Panc1 (cell line): ENCODE measurements at regions not wholly inside any gene's neighbourhood (a gene's known extent, or its start where the extent isn't known, plus 50 kb on each side); places are given as distances from the start of the nearest gene placed in this dataset.

Source experiments
- ATAC-seq: fragments of 200-7000 bp; cut with Tn5 transposase; 2 replicates; pipeline ENCODE4 v1.9.1; 2020; ENCODE audit warnings: mild to moderate bottlenecking, moderate library complexity
- BruUV-seq: library from RNA; stranded (reverse); fragments of 400-500 nt; replicated peaks from 2 replicates; lab custom pipeline; 2021; lab: Mats Ljungman, UMichigan
- CTCF ChIA-PET: fragments of 300-600 bp; sonication (Branson Sonifier 250); formaldehyde crosslinking; loops from one replicate; lab custom pipeline; 2022; ENCODE audit warnings: antibody characterized with exemption; lab: Charles Lee
- POLR2A ChIA-PET: fragments of 300-600 bp; sonication (Branson Sonifier 250); formaldehyde crosslinking; loops from one replicate; lab custom pipeline; 2022; ENCODE audit warnings: antibody characterized with exemption; lab: Charles Lee
- DNase-seq: peaks from one replicate; pipeline ENCODE4 v3.0.0-alpha.2; 2010; ENCODE audit warnings: low read depth, low spot score
- H3K27ac ChIP-seq: 2 replicates; pipeline ENCODE4 v1.5.1; 2011; ENCODE audit warnings: mild to moderate bottlenecking, low read length, inconsistent platforms
- H3K27me3 ChIP-seq: fragments of 200-500 bp; sonication (Bioruptor generic); 2 replicates; pipeline ENCODE4 v1.6.0; 2014; ENCODE audit warnings: low read length, inconsistent platforms; ENCODE audit not compliant: control insufficient read depth, insufficient read depth
- H3K36me3 ChIP-seq: fragments of 200-500 bp; sonication (Bioruptor generic); 2 replicates; pipeline ENCODE4 v1.5.1; 2014; ENCODE audit warnings: inconsistent platforms, mild to moderate bottlenecking, low read length, moderate library complexity; ENCODE audit not compliant: control insufficient read depth, insufficient read depth
- H3K4me1 ChIP-seq: 2 replicates; pipeline ENCODE4 v1.5.1; 2011; ENCODE audit warnings: inconsistent platforms, mild to moderate bottlenecking, low read length, moderate library complexity; ENCODE audit not compliant: control insufficient read depth, insufficient read depth
- H3K4me3 ChIP-seq, 2 experiments: 2 replicates each; pipeline ENCODE4 v1.5.1; 2011 to 2012; ENCODE audit warnings: low read depth in 2 of 2, low read length in 2 of 2, mild to moderate bottlenecking in 2 of 2, inconsistent platforms in 1 of 2, moderate library complexity in 1 of 2
- H3K9me3 ChIP-seq: fragments of 200-500 bp; sonication (Bioruptor generic); 2 replicates; pipeline ENCODE4 v1.5.1; 2014; ENCODE audit warnings: low read depth, mild to moderate bottlenecking, inconsistent platforms, low read length, moderate library complexity; ENCODE audit not compliant: control insufficient read depth, insufficient read depth
- CTCF ChIP-seq: fragments of 450-650 bp; IDR thresholded peaks from 2 replicates; pipeline ENCODE4 v1.5.1; 2017; ENCODE audit warnings: mild to moderate bottlenecking
- POLR2AphosphoS5 ChIP-seq: IDR thresholded peaks from 2 replicates; pipeline ENCODE4 v1.6.1; 2012; ENCODE audit warnings: mild to moderate bottlenecking, low read depth, low read length, moderate library complexity
- SIN3A ChIP-seq: IDR thresholded peaks from 2 replicates; pipeline ENCODE4 v1.6.1; 2012; ENCODE audit warnings: low read depth, mild to moderate bottlenecking, low read length, moderate library complexity, borderline replicate concordance; ENCODE audit not compliant: insufficient read depth
- TCF7L2 ChIP-seq: IDR thresholded peaks from 2 replicates; pipeline ENCODE4 v1.6.1; 2011; ENCODE audit warnings: mild to moderate bottlenecking, low read depth, low read length, inconsistent platforms
- in situ Hi-C: cut with HindIII; loops from 2 replicates; pipeline ENCODE4 v1.10.0; 2016; ENCODE audit warnings: low sequenced_read_pairs, low pct_unique_long_range_greater_than_20kb
- intact Hi-C: fragments of 100-400 bp; cut with micrococcal nuclease; formaldehyde crosslinking; loops from one replicate; pipeline ENCODE4 v1.10.0; 2022; ENCODE audit not compliant: unreplicated experiment
- TF ChIP-seq, protein P1 (sequence below), 2 experiments: IDR thresholded peaks; 2 replicates each; pipeline ENCODE4 v1.6.1; 2011 to 2012; ENCODE audit warnings: low read depth in 2 of 2, control low read depth in 1 of 2, low read length in 1 of 2, mild to moderate bottlenecking in 1 of 2, moderate library complexity in 1 of 2; ENCODE audit not compliant: insufficient read depth in 1 of 2

DNA sequence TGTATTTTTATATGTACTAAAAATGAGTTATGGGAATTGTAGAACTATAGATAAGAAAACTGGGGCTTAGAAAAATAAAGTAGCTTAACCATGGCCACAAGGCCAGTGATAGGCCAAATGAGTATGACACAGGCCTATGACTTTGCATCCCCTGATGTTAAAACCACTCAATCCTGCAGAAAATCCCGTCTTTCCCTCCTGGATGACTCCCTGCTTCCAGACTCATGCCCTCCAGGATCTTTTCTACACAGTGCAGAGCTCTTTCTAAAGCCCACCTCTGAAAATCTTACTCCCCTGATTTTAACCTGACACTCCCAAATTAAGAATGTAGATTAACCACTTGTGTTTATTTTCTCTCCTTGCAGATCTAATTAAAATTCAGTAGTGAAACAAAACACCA, 489.2 kb upstream of the LRRN3 start:
- in situ Hi-C loops = no loop called here
- TF ChIP-seq, protein P1, sequence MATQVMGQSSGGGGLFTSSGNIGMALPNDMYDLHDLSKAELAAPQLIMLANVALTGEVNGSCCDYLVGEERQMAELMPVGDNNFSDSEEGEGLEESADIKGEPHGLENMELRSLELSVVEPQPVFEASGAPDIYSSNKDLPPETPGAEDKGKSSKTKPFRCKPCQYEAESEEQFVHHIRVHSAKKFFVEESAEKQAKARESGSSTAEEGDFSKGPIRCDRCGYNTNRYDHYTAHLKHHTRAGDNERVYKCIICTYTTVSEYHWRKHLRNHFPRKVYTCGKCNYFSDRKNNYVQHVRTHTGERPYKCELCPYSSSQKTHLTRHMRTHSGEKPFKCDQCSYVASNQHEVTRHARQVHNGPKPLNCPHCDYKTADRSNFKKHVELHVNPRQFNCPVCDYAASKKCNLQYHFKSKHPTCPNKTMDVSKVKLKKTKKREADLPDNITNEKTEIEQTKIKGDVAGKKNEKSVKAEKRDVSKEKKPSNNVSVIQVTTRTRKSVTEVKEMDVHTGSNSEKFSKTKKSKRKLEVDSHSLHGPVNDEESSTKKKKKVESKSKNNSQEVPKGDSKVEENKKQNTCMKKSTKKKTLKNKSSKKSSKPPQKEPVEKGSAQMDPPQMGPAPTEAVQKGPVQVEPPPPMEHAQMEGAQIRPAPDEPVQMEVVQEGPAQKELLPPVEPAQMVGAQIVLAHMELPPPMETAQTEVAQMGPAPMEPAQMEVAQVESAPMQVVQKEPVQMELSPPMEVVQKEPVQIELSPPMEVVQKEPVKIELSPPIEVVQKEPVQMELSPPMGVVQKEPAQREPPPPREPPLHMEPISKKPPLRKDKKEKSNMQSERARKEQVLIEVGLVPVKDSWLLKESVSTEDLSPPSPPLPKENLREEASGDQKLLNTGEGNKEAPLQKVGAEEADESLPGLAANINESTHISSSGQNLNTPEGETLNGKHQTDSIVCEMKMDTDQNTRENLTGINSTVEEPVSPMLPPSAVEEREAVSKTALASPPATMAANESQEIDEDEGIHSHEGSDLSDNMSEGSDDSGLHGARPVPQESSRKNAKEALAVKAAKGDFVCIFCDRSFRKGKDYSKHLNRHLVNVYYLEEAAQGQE (IDR thresholded peaks at IDR 0.05; ENCODE audit: insufficient read depth in 1 of 2, low read depth in 2 of 2, low read length in 1 of 2) = no peak
- TF ChIP-seq CTCF = no peak
- TF ChIP-seq TCF7L2 = no peak
- TF ChIP-seq SIN3A = no peak
- no peak for TF ChIP-seq POLR2AphosphoS5
- intact Hi-C loops = no loop called here
- DNase-seq (no peak), ATAC-seq (no peak)
- Histone ChIP-seq H3K27me3 (no peaks in the 10 kb centered on the region), H3K4me3 (no peak overlapping the region), H3K9me3 (no peaks in the 10 kb centered on the region), H3K4me1 (no peaks in the 10 kb centered on the region), H3K27ac (no peak overlapping the region), H3K36me3 (no peaks in the 10 kb centered on the region)
- POLR2A ChIA-PET = no interaction called here
- CTCF ChIA-PET = no interaction called here
- no TSS peak for BruUV-seq

DNA sequence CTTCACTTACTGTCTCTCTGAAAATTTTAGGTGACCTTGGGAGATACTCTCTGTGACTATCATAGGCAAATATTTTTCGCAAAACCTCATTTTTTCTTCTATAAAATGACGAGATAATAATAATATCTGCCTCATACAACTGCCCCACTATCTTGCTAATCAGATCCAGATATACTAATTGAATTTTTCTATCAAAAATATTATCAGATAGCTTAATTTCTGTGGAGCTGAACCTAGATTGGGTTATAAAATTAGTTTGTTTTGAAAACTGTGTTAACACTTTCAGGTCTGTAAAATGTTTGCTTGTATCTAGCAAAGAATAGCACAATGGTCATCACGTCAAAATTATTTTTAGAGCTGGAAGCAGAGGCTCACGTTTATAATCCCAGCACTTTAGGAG, 486.7 kb upstream of the LRRN3 start:
- Histone ChIP-seq H3K9me3 (no peaks in the 10 kb centered on the region), H3K36me3 (no peaks in the 10 kb centered on the region), H3K27me3 (no peaks in the 10 kb centered on the region), H3K4me3 (no peak overlapping the region), H3K4me1 (no peaks in the 10 kb centered on the region), H3K27ac (no peak overlapping the region)
- BruUV-seq = no TSS peak
- DNase-seq (no peak), ATAC-seq (no peak)
- POLR2A ChIA-PET = no interaction called here
- intact Hi-C loops = no loop called here
- CTCF ChIA-PET = no interaction called here
- TF ChIP-seq TCF7L2 (no peak), CTCF (no peak), POLR2AphosphoS5 (no peak), SIN3A (no peak)
- TF ChIP-seq, protein P1 (IDR thresholded peaks at IDR 0.05; ENCODE audit: insufficient read depth in 1 of 2, low read depth in 2 of 2, low read length in 1 of 2) = no peak
- in situ Hi-C loops = no loop called here
